ENCODE measurements at regions not wholly inside any gene's neighbourhood (a gene's known extent, or its start where the extent isn't known, plus 50 kb on each side); places are given as distances from the start of the nearest gene placed in this dataset.

GRCh38 chr21:28444111-28444510 is 548.6 kb downstream of the LTN1 start:
- DNase-seq = no peak

- DNase-seq = no peak
Observed at GRCh38 chr21:28442624-28443023, 550.1 kb downstream of the LTN1 start.

- DNase-seq = no peak
Observed at GRCh38 chr21:28442085-28442484, 550.6 kb downstream of the LTN1 start.

GRCh38 chr21:28439788-28440187 is 552.9 kb downstream of the LTN1 start:
- no peak for DNase-seq

GRCh38 chr21:28439251-28439650 is 553.4 kb downstream of the LTN1 start:
- DNase-seq = no peak

- DNase-seq = no peak
Observed at GRCh38 chr21:28437061-28437460, 555.6 kb downstream of the LTN1 start.

GRCh38 chr21:28436286-28436932 is 556.3 kb downstream of the LTN1 start:
- DNase-seq = no peak

GRCh38 chr21:28431527-28432200 is 561.0 kb downstream of the LTN1 start:
- no peak for DNase-seq

- DNase-seq = no peak
Observed at GRCh38 chr21:28431022-28431421, 561.7 kb downstream of the LTN1 start.

- DNase-seq = no peak
Observed at GRCh38 chr21:28429161-28429560, 563.5 kb downstream of the LTN1 start.

- DNase-seq = no peak
Observed at GRCh38 chr21:28427394-28428022, 565.2 kb downstream of the LTN1 start.

- DNase-seq = no peak
Observed at GRCh38 chr21:28426545-28426944, 566.1 kb downstream of the LTN1 start.

- DNase-seq = no peak
Observed at GRCh38 chr21:28423521-28424190, 569.0 kb downstream of the LTN1 start.

- no peak for DNase-seq
Observed at GRCh38 chr21:28421716-28422524, 570.8 kb downstream of the LTN1 start.

GRCh38 chr21:28419811-28420210 is 572.9 kb downstream of the LTN1 start:
- DNase-seq = no peak

GRCh38 chr21:28418726-28419514 is 573.8 kb downstream of the LTN1 start:
- DNase-seq = no peak

- no peak for DNase-seq
Observed at GRCh38 chr21:28410256-28410655, 582.4 kb downstream of the LTN1 start.

GRCh38 chr21:28402616-28402989 is 590.1 kb downstream of the LTN1 start:
- DNase-seq = no peak

- DNase-seq = no peak
Observed at GRCh38 chr21:28397040-28397439, 595.6 kb downstream of the LTN1 start.

- DNase-seq = no peak
Observed at GRCh38 chr21:28396421-28396820, 596.3 kb downstream of the LTN1 start.

- DNase-seq = no peak
Observed at GRCh38 chr21:28393279-28393678, 599.4 kb downstream of the LTN1 start.

Data from NCI-H1694 (cell line).